GM10266 (cell line): ENCODE measurements at regions not wholly inside any gene's neighbourhood (a gene's known extent, or its start where the extent isn't known, plus 50 kb on each side); places are given as distances from the start of the nearest gene placed in this dataset.

Experiments used
- DNase-seq: peaks from one replicate; pipeline ENCODE4 v3.0.0; 2012; ENCODE audit errors: extremely low spot score
- TF ChIP-seq, protein P1 (sequence below): IDR thresholded peaks from 2 replicates; pipeline ENCODE4 v1.5.1; 2012; ENCODE audit warnings: mild to moderate bottlenecking, low read depth; ENCODE audit not compliant: control insufficient read depth, insufficient read depth; ENCODE audit errors: missing control alignments

DNA sequence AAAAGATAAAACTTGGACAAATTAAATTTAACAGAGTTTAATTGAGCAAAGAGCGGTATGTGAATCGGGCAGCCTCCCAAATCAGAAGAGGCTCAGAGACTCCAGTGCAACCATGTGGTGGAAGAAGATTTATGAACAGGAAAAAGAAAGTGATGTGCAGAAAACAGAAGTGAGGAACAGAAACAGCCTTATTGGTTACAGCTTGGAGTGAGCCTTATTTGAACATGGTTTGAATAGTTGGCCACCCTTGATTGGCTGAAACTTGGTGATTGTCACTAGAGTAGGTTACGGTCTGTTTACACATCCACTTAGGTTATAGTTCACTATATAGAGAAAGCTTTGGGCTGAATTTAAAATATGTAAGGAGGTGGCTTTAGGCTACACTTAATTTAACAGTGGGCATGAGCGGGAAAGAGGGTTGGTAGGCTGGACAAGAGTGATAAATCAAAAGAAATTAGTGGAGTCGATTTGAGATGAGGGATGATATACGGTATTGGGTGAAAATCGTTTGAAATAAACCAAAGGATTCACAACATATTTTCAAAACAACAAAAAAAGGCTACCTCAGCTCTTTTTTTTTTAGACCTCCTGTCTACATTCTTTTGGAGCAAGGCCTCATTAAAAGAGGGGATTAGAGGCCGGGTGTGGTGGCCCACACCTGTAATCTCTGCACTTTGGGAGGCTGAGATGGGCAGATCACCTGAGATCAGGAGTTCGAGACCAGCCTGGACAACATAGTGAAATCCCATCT lies 84.3 kb upstream of the PREP start:
- DNase-seq: no peak
- TF ChIP-seq, protein P1, sequence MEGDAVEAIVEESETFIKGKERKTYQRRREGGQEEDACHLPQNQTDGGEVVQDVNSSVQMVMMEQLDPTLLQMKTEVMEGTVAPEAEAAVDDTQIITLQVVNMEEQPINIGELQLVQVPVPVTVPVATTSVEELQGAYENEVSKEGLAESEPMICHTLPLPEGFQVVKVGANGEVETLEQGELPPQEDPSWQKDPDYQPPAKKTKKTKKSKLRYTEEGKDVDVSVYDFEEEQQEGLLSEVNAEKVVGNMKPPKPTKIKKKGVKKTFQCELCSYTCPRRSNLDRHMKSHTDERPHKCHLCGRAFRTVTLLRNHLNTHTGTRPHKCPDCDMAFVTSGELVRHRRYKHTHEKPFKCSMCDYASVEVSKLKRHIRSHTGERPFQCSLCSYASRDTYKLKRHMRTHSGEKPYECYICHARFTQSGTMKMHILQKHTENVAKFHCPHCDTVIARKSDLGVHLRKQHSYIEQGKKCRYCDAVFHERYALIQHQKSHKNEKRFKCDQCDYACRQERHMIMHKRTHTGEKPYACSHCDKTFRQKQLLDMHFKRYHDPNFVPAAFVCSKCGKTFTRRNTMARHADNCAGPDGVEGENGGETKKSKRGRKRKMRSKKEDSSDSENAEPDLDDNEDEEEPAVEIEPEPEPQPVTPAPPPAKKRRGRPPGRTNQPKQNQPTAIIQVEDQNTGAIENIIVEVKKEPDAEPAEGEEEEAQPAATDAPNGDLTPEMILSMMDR: no peak

DNA sequence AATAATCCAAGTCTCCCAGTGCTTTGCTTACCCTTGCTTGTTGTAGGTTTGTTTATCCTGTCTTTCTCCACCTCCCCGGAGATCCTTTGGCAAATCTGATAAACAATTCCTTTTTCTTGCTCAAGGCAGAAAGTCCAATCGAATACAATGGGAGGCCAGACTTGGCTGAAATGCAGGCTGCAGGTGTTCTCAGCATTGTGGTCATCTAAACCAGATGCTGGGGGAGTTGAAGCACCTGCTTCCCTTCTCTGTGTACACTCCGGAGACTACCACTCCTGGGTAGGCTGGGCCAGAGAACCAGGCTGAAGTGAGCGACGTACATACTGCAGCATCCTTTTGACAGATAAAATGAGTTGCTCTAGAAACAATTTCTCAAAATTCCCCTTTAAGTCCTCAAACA lies 82.6 kb upstream of the PREP start:
- DNase-seq: no peak

DNA sequence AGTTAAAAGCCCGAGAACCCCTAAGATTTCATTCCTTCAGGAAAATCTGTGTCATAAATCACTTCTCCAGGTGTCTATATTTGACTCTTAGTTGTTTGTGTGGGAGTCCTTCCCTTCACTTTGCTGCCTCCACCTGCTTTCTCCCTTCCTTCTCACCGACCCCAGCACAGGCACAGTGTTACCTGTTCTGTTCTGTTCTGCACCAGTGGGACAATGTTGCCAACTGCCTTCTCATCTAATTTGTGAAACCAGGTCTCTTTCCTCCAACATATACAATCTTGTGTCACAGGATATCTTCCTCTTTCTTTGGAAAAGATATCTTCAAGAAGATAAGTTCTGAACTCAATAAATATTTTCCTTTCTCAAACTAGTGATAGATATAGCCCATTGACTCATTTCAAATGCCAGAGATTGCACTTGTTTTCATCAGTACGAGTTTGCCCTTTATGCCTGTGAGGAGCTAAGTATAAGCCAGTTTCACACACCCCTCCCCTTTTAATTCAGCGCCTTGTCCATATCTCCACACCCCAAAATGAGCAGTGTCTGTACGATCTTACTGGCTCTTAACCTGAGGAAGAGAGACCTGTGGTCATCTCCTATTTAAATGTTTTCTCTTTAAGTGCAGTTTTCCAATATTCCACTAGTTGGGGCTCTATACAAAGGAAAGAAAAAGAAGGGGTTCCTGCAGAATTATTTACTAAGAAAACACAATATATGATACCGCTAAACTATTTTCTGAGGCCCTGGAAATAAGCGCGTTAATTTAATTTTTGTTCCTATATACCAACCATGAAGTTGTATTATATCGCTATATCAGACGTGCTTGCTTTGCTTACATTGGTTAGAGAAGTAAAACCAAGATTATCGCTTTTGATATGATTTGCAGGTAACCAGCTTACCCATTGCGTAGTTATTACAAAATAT lies 81.6 kb upstream of the PREP start:
- peak; percentile 12 for DNase-seq

More for the DNA sequence above, 82.6 kb upstream of the PREP start:
- TF ChIP-seq, protein P1: no peak

DNA sequence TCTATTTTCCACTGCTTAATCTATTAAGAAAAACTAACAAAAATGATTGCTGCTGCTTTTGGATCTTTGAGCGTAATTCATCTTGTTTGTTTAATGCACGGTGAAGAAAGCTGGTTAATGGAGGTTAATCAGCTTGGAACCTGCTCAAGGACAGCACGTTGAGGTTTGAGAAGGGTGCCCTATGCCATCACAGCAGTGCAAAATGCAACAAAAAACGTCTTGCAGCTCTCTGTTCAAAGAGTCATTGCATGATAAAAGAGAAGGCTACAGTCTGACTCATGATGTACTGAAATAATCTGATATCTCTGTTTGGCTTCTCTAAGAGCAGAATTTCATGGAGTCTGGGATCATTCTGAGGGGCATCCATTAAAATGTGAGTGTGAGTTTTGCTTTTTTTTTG lies 80.6 kb upstream of the PREP start:
- TF ChIP-seq, protein P1: no peak
- no peak for DNase-seq

More for the DNA sequence above, 81.6 kb upstream of the PREP start:
- TF ChIP-seq, protein P1: peak; percentile 74

DNA sequence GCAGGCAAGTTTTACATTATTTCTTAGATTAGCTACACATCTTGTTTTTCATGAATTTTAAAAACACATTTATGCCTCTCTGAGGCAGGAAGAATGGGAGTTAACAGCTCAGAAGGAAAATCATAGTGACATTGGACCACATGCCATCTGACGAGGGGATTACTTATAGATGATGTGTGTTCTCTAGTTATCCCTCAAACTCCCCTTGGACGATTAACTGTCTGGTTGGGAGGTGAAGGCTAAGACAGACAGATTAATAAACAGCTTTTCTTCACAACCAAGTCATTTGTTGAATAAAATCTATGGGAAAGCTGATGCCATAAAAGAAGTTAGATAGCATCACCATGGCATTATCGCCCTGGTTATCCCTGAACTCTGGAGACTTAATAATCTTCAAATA lies 80.0 kb upstream of the PREP start:
- TF ChIP-seq, protein P1: no peak
- DNase-seq: no peak

DNA sequence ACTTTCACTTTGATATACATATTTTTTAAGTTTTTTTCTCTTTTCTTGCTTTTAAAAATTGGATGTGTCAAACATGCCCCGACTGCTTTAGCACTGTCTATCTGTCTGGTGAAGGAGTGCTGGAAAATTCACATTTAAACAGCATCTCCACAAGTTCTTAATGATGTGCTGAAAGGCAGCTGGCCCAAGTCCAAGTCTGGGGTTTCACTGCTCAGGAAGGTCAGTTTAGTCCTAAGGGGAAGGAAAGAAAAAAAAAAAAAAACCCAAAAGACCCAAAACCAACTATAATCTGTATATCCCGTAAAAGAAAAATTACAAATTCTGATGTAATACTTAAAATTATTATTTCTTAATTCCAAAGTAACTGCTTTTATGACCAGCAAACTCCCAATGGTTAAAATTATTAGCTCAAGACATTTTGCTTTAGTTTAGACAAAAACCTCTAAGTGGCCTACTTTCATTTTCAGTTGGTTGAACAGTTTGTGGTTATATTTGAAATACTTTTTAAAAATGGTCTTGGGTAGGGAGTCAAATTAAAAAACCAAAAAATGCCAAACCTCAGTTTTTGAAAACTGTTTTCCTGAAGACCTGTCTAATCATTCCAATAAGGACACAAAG lies 79.5 kb upstream of the PREP start:
- DNase-seq: no peak
- TF ChIP-seq, protein P1: no peak
